WERI-Rb-1 (cell line): ENCODE measurements at regions not wholly inside any gene's neighbourhood (a gene's known extent, or its start where the extent isn't known, plus 50 kb on each side); places are given as distances from the start of the nearest gene placed in this dataset.
A peak's percentile ranks its signal among the peaks of the same experiment; 100 is the strongest.

Experiments used
- DNase-seq: peaks from one replicate; pipeline ENCODE4 v3.0.0-alpha.2; 2020
- H3K27ac ChIP-seq: fragments of 250-450 bp; sonication (Bioruptor Pico); 2 replicates; pipeline ENCODE4 v1.5.1; 2020; ENCODE audit warnings: mild to moderate bottlenecking, moderate library complexity
- H3K27me3 ChIP-seq: fragments of 250-450 bp; sonication (Bioruptor Pico); 2 replicates; pipeline ENCODE4 v1.5.1; 2021; ENCODE audit warnings: mild to moderate bottlenecking, low read depth, moderate library complexity; ENCODE audit not compliant: insufficient read depth, severe bottlenecking
- H3K36me3 ChIP-seq: fragments of 250-450 bp; sonication (Bioruptor Pico); 2 replicates; pipeline ENCODE4 v1.5.1; 2020; ENCODE audit warnings: mild to moderate bottlenecking, moderate library complexity
- H3K4me3 ChIP-seq: 2 replicates; pipeline ENCODE4 v1.5.1; 2011; ENCODE audit warnings: low read depth, mild to moderate bottlenecking, control low read depth, low read length
- H3K9me3 ChIP-seq: fragments of 250-450 bp; sonication (Bioruptor Pico); 2 replicates; pipeline ENCODE4 v1.5.1; 2021; ENCODE audit warnings: mild to moderate bottlenecking, moderate library complexity; ENCODE audit not compliant: severe bottlenecking
- CTCF ChIP-seq: IDR thresholded peaks from 2 replicates; pipeline ENCODE4 v1.5.1; 2011; ENCODE audit warnings: low read depth, mild to moderate bottlenecking, control low read depth, inconsistent platforms, low read length

- no peaks in the 10 kb centered on the region for H3K27me3 ChIP-seq
- H3K27ac ChIP-seq: no peak overlapping the region
- TF ChIP-seq CTCF: no peak
- no peaks in the 10 kb centered on the region for H3K36me3 ChIP-seq
- peak; percentile 6 for DNase-seq
- H3K9me3 ChIP-seq: no peaks in the 10 kb centered on the region
- no peak overlapping the region for H3K4me3 ChIP-seq
Observed at GRCh38 chr2:10981941-10982431, 70.3 kb downstream of the KCNF1 start.

- no peak for TF ChIP-seq CTCF
- no peaks in the 10 kb centered on the region for H3K9me3 ChIP-seq
- no peaks in the 10 kb centered on the region for H3K27me3 ChIP-seq
- peak overlapping the region; percentile 85 for H3K27ac ChIP-seq
- H3K36me3 ChIP-seq: no peaks in the 10 kb centered on the region
- peak overlapping the region; percentile 41 for H3K4me3 ChIP-seq
- peak; percentile 92 for DNase-seq
Observed at GRCh38 chr2:10982931-10983701, 71.4 kb downstream of the KCNF1 start.

GRCh38 chr2:10983711-10984110 is 72.0 kb downstream of the KCNF1 start:
- Histone ChIP-seq H3K27me3 (no peaks in the 10 kb centered on the region), H3K9me3 (no peaks in the 10 kb centered on the region), H3K4me3 (peak overlapping the region; percentile 41), H3K36me3 (no peaks in the 10 kb centered on the region), H3K27ac (peak overlapping the region; percentile 85)
- TF ChIP-seq CTCF: 0 out of 2 replicates have a peak, but pooled peaks have one; percentile 14
- DNase-seq: peak; percentile 34

- H3K9me3 ChIP-seq: no peaks in the 10 kb centered on the region
Observed at GRCh38 chr2:10984418-10985135, 72.8 kb downstream of the KCNF1 start.

GRCh38 chr2:10985260-10985659 is 73.5 kb downstream of the KCNF1 start:
- no peak overlapping the region for H3K4me3 ChIP-seq
- peak; percentile 21; the same call in 1 of the 2 replicates for TF ChIP-seq CTCF
- DNase-seq: no peak
- no peaks in the 10 kb centered on the region for H3K9me3 ChIP-seq
- H3K27ac ChIP-seq: no peak overlapping the region
- H3K36me3 ChIP-seq: no peaks in the 10 kb centered on the region
- H3K27me3 ChIP-seq: no peaks in the 10 kb centered on the region

More at GRCh38 chr2:10984418-10985135, 72.8 kb downstream of the KCNF1 start:
- no peak overlapping the region for H3K27ac ChIP-seq
- no peak overlapping the region for H3K4me3 ChIP-seq
- no peaks in the 10 kb centered on the region for H3K36me3 ChIP-seq
- no peaks in the 10 kb centered on the region for H3K27me3 ChIP-seq
- no peak for DNase-seq
- no peak for TF ChIP-seq CTCF
